HG03342 (cell line): ENCODE measurements at regions not wholly inside any gene's neighbourhood (a gene's known extent, or its start where the extent isn't known, plus 50 kb on each side); places are given as distances from the start of the nearest gene placed in this dataset.
"Not testable (repeated sequence)": the region's sequence is repeated elsewhere in the genome, so short reads cannot be mapped to it uniquely, and the experiment has no call there.

Experiments
- ATAC-seq: cut with Tn5 transposase; IDR thresholded peaks from one replicate; pipeline ENCODE4 v1.9.1; 2021; ENCODE audit warnings: mild to moderate bottlenecking, moderate library complexity; ENCODE audit not compliant: unreplicated experiment

DNA sequence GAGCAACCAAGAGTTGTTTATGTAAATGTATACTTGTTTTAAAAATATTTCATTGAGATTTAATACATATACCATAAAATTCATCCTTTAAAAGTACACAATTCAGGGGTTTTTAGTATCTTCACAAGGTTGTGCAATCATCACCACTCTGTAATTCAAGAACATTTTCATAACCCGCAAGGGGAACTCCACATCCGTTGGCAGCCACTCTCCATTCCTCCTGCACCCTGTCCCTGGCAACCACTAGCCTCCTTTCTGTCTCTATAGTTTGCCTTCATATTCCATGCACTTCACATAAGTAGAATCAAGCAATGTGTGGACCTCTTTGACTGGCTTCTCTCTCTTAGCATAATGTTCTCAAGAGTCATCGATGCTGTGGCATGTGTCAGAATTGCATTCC is 104.2 kb upstream of the PDE10A start:
- no peak for ATAC-seq

DNA sequence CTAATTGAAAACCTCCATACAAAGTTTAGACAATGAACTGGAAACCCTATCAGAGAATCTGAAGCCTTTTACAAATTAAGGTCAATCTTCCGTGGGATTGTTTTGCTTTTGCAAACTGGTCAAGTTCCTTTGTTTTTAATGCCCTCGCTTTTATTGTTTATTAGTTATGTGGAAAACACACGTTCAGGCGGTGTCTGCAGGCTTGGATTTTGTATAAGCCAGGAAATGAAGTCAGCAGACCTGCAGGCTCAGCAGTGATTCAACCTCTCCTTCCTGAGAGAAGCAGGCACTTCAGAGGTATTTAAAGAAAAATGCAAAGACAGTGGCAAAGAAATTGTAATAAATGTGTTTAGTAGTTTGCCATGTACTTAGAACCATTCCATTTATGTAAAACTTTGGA is 103.4 kb upstream of the PDE10A start:
- ATAC-seq = no peak

DNA sequence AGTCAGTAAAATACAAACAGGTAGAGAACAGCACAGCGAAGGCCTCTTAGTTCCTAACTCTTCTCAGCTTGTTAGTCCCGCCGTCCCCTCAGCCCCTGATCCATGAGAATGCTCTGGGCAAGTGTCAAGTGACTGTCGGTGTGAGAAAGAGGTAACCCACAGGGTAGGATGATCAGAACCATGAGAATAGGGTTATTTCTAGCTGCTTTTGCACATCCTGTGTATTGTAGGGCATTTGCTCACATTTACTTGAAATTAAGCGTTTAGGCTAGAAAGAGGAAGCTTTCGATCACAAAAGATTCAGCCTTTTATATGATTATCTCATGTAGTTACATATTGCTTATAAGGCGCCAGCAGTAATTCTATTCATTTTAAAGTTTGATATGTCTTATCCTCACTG is 103.0 kb upstream of the PDE10A start:
- no peak for ATAC-seq

DNA sequence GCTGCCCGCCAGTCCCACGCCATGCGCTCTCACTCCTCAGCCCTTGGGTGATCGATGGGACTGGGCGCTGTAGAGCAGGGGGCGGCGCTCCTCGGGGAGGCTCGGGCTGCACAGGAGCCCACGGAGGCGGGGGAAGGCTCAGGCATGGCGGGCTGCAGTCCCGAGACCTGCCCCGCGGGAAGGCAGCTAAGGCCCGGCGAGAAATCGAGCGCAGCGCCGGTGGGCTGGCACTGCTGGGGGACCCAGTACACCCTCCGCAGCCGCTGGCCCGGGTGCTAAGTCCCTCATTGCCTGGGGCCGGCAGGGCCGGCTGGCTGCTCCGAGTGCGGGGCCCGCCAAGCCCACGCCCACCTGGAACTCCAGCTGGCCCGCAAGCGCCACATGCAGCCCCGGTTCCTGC is 102.2 kb upstream of the PDE10A start:
- ATAC-seq = not testable (repeated sequence)

DNA sequence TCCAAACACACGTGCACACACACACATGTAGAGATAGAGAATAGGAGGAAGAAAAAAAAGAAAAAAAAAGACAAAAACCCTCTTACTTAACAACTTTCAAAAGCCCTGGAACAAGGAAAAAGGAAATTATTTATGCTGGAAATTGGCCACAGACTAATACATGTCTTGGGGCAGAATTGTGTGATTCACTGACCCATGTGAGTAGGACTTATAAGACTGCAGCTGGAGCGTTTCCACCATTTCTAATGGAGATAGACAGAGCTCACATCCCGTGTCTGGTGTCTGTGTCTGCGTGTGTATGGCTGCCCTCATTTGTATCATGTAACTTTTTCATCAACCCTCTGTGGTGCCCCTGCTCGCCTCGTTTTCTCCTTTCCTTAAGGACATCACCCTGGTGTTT is 99.8 kb upstream of the PDE10A start:
- ATAC-seq = no peak

DNA sequence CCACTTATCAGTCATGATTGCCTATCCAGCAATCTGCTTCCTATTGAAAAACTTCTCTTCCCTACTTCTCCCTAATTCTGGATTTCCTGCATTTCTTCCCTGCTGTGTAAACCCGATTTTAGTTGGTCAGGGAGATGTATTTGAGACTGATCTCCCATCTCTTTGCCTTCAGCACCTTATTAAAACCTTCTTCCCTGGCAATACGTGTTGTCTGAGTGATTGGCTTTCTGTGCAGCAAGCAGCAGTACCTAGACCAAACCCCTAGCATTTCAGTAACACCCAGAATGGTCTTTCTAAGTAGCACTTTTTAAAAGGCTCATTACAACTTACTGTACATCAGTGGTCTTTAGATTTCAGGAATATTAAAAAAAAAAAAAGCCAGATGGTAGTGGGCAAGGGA is 99.1 kb upstream of the PDE10A start:
- no peak for ATAC-seq

DNA sequence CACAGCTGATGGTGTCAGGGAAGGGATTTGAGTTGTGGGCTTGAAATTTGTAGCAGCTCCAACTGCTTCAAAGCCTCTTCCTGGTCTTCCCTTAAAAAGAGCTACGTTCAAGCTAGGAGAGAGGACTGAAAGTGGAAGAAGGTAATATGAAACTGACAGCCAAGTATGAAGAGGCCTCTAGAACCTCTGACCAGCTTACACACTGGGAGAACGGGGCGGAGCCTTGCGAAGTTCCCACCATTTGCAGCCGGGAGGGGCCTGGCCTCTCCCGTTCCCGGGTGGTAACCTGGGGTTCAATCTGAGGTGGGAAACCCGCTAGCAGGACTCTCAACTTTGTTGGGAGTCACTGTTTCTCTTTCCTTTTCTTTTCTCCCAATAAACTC is 97.8 kb upstream of the PDE10A start:
- no peak for ATAC-seq

DNA sequence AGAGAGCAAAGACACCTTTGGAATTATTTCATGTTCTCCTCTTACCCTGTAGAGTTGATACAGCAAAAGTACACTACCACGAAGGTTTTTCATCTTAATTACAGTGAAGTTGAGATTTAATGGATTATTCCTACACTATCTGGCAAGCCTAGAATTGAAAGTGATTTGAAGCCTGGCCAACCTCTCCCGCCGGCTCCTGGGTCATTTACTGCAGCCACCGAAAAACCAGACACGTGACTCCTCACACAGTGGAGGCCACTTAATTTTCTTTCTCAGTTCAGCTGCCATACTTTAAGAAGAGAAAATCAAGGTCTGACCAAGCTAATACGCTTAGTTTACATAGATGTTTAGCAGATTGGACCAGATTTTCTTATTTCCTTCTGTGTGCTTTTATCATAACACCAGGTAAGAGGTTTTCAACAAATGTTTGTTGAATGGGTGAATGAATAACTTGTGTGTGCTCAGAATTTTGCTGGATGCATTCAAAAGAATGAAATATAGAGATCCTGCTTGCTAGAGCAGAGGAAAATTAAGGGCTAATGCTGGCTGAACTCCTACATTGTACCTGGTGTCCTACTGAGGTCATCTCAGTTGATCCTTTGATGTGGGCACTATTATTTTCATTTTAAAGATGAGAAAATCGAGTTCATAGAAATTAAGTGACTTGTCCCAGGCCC is 97.2 kb upstream of the PDE10A start:
- no peak for ATAC-seq

- ATAC-seq = no peak
Observed at GRCh38 chr6:165758441-165758840, 95.4 kb upstream of the PDE10A start.

DNA sequence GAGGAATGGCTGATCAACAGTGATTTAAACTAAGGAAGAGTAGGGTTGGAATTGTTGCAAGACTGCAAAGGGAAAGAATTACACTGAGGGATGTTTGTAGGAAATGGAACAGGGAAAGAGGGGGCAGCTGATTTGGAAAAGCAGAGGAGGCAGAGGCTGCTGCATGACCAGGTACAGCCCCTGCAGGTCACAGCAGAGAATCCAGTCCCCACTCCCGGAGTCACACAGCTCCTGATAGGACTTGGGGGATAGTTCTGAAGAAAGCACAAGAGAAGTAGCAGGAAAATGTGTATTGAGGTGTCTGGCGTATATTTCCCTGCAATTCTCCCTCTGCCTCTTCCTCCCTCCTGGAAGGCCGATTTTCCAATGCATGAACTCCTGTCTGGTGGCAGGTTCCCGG is 92.5 kb upstream of the PDE10A start:
- ATAC-seq = no peak

DNA sequence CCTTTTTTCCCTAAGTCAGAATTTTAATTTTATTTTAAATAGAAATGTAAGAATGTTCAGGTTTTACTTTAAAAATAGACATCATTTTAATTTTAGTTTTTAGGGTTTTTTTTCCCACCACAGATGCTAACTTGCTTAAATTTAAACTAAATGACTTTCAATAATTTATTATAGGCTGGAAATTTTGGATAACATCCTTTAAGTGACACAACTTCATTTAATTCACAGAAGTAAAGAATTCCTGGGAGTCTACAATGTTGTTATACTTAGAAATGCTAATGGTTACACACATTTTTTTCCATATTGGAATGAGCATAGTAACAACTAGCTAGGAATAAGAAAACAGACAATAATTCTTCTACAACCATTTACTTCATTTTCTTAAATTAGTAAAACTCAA is 90.5 kb upstream of the PDE10A start:
- ATAC-seq = no peak

GRCh38 chr6:165752451-165752850 is 89.4 kb upstream of the PDE10A start:
- no peak for ATAC-seq

DNA sequence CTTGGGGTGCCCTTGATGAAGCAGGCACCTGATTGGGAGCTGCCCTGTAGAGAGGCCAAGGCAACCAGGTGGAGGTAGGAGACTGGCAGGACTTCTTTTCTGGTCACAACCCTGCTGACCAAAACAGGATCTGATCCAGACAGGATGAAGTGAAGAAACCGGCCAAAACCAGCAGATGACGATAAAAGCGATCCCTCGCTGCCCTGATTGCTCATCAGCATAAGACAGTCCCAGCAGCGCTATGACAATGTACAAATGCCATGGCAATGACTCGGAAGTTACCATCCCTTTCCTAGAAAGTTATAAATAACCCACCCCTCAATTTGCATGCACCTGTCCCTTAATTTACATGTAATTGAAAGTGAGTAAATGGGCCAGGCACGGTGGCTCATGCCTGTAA is 88.4 kb upstream of the PDE10A start:
- ATAC-seq = no peak

GRCh38 chr6:165749163-165749562 is 86.1 kb upstream of the PDE10A start:
- no peak for ATAC-seq

- no peak for ATAC-seq
Observed at GRCh38 chr6:165748390-165748789, 85.3 kb upstream of the PDE10A start.

- ATAC-seq = no peak
Observed at GRCh38 chr6:165747963-165748362, 84.9 kb upstream of the PDE10A start.

GRCh38 chr6:165746331-165746730 is 83.3 kb upstream of the PDE10A start:
- no peak for ATAC-seq

GRCh38 chr6:165745492-165745891 is 82.5 kb upstream of the PDE10A start:
- no peak for ATAC-seq

DNA sequence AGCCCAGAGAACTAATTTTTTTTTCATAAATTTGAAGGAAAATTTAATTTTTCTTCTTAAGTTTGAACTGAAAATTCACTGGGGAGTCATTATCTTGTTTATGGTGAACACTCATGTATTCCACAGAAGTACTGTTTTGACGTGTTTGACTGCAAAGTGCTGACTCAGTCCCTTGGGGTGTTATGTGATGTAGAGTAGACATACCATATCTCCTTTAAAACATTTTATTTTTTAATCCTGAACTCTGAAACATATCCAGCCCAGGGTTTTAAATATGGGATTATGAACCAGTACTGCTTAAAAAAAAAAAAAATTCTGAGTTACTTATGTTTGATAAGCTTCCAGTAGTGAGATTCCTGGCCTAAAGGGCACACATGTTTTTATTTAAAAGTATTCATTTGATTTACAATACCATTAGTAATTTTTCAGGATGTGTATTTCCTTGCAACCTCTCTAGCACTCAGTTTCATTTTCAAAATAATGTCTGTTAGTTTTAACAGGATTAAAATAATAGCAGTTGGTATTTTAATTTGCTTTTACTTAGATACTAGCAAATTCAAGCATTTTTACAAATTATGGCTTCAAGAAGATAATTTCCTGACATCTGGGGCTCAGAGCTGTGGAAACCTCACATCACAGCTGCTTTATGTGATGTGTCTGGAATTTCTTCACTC is 81.7 kb upstream of the PDE10A start:
- ATAC-seq = no peak

GRCh38 chr6:165743366-165743898 is 80.4 kb upstream of the PDE10A start:
- no peak for ATAC-seq

DNA sequence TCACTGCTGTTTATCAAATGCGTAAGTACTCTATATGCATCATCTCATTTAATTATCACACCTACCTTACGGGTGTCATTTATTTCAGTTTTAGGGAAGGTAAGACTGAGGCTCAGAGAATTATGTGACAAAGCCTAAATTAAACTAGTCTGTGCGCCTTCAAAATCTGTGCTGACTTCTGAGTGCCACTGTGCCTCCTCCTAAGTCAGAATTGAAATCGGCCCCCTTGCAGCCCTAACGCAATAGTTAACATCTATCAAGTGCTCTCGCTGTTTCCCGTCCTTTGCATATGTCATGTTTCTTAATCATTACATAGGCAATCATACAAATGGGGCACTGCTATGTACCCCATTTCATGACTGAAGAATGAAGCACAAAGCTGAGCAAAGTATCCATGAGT is 79.0 kb upstream of the PDE10A start:
- ATAC-seq = no peak

DNA sequence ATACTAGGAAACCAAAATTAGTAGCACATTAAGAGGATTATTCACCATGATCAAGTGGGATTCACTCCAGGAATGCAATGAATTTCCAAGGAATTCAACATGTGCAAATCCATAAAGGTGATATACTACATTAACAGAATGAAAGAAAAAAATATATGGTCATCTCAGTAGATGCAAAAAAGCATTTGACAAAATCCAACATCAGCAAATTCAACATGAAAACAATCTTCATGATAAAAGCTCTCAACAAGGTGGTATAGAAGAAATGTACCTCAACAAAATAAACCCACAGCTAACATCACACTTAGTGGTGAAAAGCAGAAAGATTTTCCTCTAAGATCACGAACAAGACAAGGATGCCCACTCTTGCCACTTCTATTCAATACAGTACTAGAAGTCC is 74.4 kb upstream of the PDE10A start:
- no peak for ATAC-seq

- ATAC-seq = no peak
Observed at GRCh38 chr6:165735065-165735464, 72.0 kb upstream of the PDE10A start.
